Nephron (organoid): ENCODE measurements at regions not wholly inside any gene's neighbourhood (a gene's known extent, or its start where the extent isn't known, plus 50 kb on each side); places are given as distances from the start of the nearest gene placed in this dataset.

ENCODE experiments used
- H3K27ac Mint-ChIP-seq, 3 experiments: 2 replicates each; pipeline ENCODE4 v1.8.0; 2020; ENCODE audit warnings: mixed read lengths in 3 of 3, mild to moderate bottlenecking in 2 of 3, moderate library complexity in 1 of 3
- H3K27me3 Mint-ChIP-seq: 2 replicates; pipeline ENCODE4 v1.8.0; 2021; ENCODE audit warnings: low read depth, mild to moderate bottlenecking, moderate library complexity, mixed read lengths
- H3K36me3 Mint-ChIP-seq: 2 replicates; pipeline ENCODE4 v1.8.0; 2020; ENCODE audit warnings: low read depth, mixed read lengths
- H3K4me1 Mint-ChIP-seq: 2 replicates; pipeline ENCODE4 v1.8.0; 2020; ENCODE audit warnings: mixed read lengths
- H3K4me3 Mint-ChIP-seq, 3 experiments: 2 replicates each; pipeline ENCODE4 v1.8.0; 2020; ENCODE audit warnings: mild to moderate bottlenecking in 3 of 3, mixed read lengths in 3 of 3, moderate library complexity in 2 of 3
- H3K9me3 Mint-ChIP-seq: 2 replicates; pipeline ENCODE4 v1.8.0; 2020; ENCODE audit warnings: mixed read lengths
- TF ChIP-seq, protein P1 (sequence below), 3 experiments: fragments of 200-600 bp; sonication (generic); IDR thresholded peaks; one replicate each; pipeline ENCODE4 v1.5.0; 2021; ENCODE audit warnings: antibody characterized with exemption in 3 of 3; ENCODE audit not compliant: unreplicated experiment in 3 of 3

DNA sequence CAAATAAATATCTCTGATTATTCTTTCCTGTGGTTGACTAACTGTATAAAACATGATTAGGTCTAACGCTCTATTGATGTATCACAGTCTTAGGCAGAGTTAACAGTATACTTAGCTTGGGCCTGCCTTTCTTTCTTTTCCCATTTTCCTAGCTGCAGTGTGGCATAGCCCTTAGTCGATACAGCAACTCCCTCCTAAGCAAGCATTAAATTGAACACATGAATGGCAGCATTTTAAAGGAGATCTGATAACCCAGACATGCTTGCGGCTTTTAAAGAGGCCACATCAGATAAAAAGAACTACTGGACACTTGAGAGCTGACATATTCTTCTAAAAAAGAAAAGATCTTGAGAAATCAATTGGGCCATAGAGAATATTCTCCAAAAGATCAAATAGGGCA is 312.0 kb upstream of the TMPRSS15 start:
- peaks cover 13% of the 10 kb centered on the region for H3K9me3 Mint-ChIP-seq

GRCh38 chr21:18716578-18717138 is 313.1 kb upstream of the TMPRSS15 start:
- Mint-ChIP-seq H3K27me3 (no peaks in the 10 kb centered on the region), H3K4me1 (no peaks in the 10 kb centered on the region), H3K36me3 (peaks cover 4% of the 10 kb centered on the region), H3K9me3 (peaks cover 9% of the 10 kb centered on the region), H3K27ac (no peak overlapping the region), H3K4me3 (no peak overlapping the region)
- TF ChIP-seq, protein P1, sequence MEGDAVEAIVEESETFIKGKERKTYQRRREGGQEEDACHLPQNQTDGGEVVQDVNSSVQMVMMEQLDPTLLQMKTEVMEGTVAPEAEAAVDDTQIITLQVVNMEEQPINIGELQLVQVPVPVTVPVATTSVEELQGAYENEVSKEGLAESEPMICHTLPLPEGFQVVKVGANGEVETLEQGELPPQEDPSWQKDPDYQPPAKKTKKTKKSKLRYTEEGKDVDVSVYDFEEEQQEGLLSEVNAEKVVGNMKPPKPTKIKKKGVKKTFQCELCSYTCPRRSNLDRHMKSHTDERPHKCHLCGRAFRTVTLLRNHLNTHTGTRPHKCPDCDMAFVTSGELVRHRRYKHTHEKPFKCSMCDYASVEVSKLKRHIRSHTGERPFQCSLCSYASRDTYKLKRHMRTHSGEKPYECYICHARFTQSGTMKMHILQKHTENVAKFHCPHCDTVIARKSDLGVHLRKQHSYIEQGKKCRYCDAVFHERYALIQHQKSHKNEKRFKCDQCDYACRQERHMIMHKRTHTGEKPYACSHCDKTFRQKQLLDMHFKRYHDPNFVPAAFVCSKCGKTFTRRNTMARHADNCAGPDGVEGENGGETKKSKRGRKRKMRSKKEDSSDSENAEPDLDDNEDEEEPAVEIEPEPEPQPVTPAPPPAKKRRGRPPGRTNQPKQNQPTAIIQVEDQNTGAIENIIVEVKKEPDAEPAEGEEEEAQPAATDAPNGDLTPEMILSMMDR (IDR thresholded peaks at IDR 0.05; ENCODE audit: unreplicated experiment in 3 of 3) = no peak

More for the DNA sequence above, 312.0 kb upstream of the TMPRSS15 start:
- Mint-ChIP-seq H3K27me3 (no peaks in the 10 kb centered on the region), H3K4me3 (no peak overlapping the region), H3K4me1 (no peaks in the 10 kb centered on the region), H3K36me3 (peaks cover 4% of the 10 kb centered on the region), H3K27ac (no peak overlapping the region)
- TF ChIP-seq, protein P1 (IDR thresholded peaks at IDR 0.05; ENCODE audit: unreplicated experiment in 3 of 3) = no peak

- H3K4me3 Mint-ChIP-seq = no peak overlapping the region
- H3K27me3 Mint-ChIP-seq = no peaks in the 10 kb centered on the region
- TF ChIP-seq, protein P1 (IDR thresholded peaks at IDR 0.05; ENCODE audit: unreplicated experiment in 3 of 3) = no peak
- H3K27ac Mint-ChIP-seq = no peak overlapping the region
- H3K36me3 Mint-ChIP-seq = no peaks in the 10 kb centered on the region
- H3K4me1 Mint-ChIP-seq = no peaks in the 10 kb centered on the region
- H3K9me3 Mint-ChIP-seq = no peaks in the 10 kb centered on the region
These were observed 318.6 kb upstream of the TMPRSS15 start for GRCh38 chr21:18722193-18722592.

- H3K4me1 Mint-ChIP-seq = no peaks in the 10 kb centered on the region
- H3K36me3 Mint-ChIP-seq = no peaks in the 10 kb centered on the region
- no peak overlapping the region for H3K4me3 Mint-ChIP-seq
- TF ChIP-seq, protein P1 (IDR thresholded peaks at IDR 0.05; ENCODE audit: unreplicated experiment in 3 of 3) = no peak
- H3K27me3 Mint-ChIP-seq = no peaks in the 10 kb centered on the region
- H3K9me3 Mint-ChIP-seq = no peaks in the 10 kb centered on the region
- no peak overlapping the region for H3K27ac Mint-ChIP-seq
These were observed 319.6 kb upstream of the TMPRSS15 start for GRCh38 chr21:18723171-18723570.

- no peaks in the 10 kb centered on the region for H3K4me1 Mint-ChIP-seq
- TF ChIP-seq, protein P1 (IDR thresholded peaks at IDR 0.05; ENCODE audit: unreplicated experiment in 3 of 3) = no peak
- no peak overlapping the region for H3K27ac Mint-ChIP-seq
- no peak overlapping the region for H3K4me3 Mint-ChIP-seq
- no peaks in the 10 kb centered on the region for H3K36me3 Mint-ChIP-seq
- no peaks in the 10 kb centered on the region for H3K27me3 Mint-ChIP-seq
- H3K9me3 Mint-ChIP-seq = no peaks in the 10 kb centered on the region
These were observed 322.1 kb upstream of the TMPRSS15 start for GRCh38 chr21:18725653-18726052.

DNA sequence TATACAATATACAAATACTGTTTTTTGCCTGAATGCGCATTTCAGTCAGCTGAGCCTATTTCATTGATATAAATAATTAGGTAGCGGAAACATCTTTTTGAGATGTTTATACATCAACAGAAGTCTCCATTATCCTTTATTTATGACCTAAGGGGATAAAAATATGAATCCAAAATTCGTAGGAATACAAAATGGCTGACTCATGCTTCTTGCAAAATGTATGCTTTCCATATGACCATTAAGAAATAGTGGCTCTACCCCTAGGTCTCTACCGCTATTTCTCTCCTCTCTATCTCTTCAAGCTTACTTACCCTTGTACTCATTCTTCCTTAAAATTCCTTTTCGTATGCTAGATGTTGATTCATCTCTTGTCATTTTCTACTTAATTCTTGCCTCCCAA is 338.4 kb upstream of the TMPRSS15 start:
- H3K36me3 Mint-ChIP-seq = no peaks in the 10 kb centered on the region
- TF ChIP-seq, protein P1 (IDR thresholded peaks at IDR 0.05; ENCODE audit: unreplicated experiment in 3 of 3) = no peak
- H3K27me3 Mint-ChIP-seq = no peaks in the 10 kb centered on the region
- H3K4me1 Mint-ChIP-seq = peaks cover 10% of the 10 kb centered on the region
- no peaks in the 10 kb centered on the region for H3K9me3 Mint-ChIP-seq
- H3K27ac Mint-ChIP-seq = no peak overlapping the region
- no peak overlapping the region for H3K4me3 Mint-ChIP-seq
